Upper lobe of left lung (tissue), 6 donors: ENCODE measurements at regions not wholly inside any gene's neighbourhood (a gene's known extent, or its start where the extent isn't known, plus 50 kb on each side); places are given as distances from the start of the nearest gene placed in this dataset.

Experiments
- ATAC-seq, 2 donors: fragments of 200-7000 bp; cut with Tn5 transposase; one replicate each; pipeline ENCODE4 v1.9.1; 2022; ENCODE audit warnings: mild to moderate bottlenecking in 2 of 2, moderate library complexity in 2 of 2; ENCODE audit not compliant: low FRiP score in 2 of 2
- DNase-seq, 2 donors: peaks; one replicate each; pipeline ENCODE4 v3.0.0-alpha.2; 2019 to 2020
- H3K27ac ChIP-seq, 4 donors: fragments of 200-600 bp; sonication (generic); one replicate each; pipeline ENCODE4 v1.5.1; 2016 to 2019
- H3K27me3 ChIP-seq, 4 donors: fragments of 200-600 bp; sonication (generic); one replicate each; pipeline ENCODE4 v1.5.1; 2017 to 2019
- H3K36me3 ChIP-seq, 4 donors: fragments of 200-600 bp; sonication (generic); one replicate each; pipeline ENCODE4 v1.5.1; 2016 to 2019
- H3K4me1 ChIP-seq, 4 donors: fragments of 200-600 bp; sonication (generic); one replicate each; pipeline ENCODE4 v1.5.1; 2018 to 2019
- H3K4me3 ChIP-seq, 4 donors: fragments of 200-600 bp; sonication (generic); one replicate each; pipeline ENCODE4 v1.5.1; 2017 to 2019; ENCODE audit warnings: mild to moderate bottlenecking in 2 of 4, moderate library complexity in 1 of 4
- H3K9me3 ChIP-seq, 4 donors: fragments of 200-600 bp; sonication (generic); one replicate each; pipeline ENCODE4 v1.5.1; 2018 to 2019
- EP300 ChIP-seq, 4 donors: sonication (generic); formaldehyde crosslinking; IDR thresholded peaks; one replicate each; pipeline ENCODE4 v1.5.1; 2017; ENCODE audit warnings: antibody characterized with exemption in 4 of 4, control low read depth in 2 of 4
- POLR2A ChIP-seq, 4 donors: fragments of 450-650 bp; IDR thresholded peaks; one replicate each; pipeline ENCODE4 v1.5.1; 2016 to 2017; ENCODE audit warnings: antibody characterized with exemption in 4 of 4, mild to moderate bottlenecking in 2 of 4
- POLR2AphosphoS5 ChIP-seq, 2 donors: sonication (generic); formaldehyde crosslinking; IDR thresholded peaks; one replicate each; pipeline ENCODE4 v1.5.1; 2017; ENCODE audit warnings: antibody characterized with exemption in 2 of 2
- WGBS, 2 donors: methylation state at CpG; one replicate each; pipeline ENCODE4 v1.1.5; 2017 to 2018; 5-methylcytosine and 5-hydroxymethylcytosine counted together
- TF ChIP-seq, protein P1 (sequence below), 6 experiments: fragments of 450-650 bp in 4 of 6; fragments of 200-600 bp in 2 of 6; sonication (generic) in 2 of 6; IDR thresholded peaks; one replicate each; pipeline ENCODE4 v1.5.1; 2016 to 2019; ENCODE audit warnings: antibody characterized with exemption in 6 of 6
- donor health status: DM: no; HTN: no; CAD: no; lungs with moderate emphysema.
- donor health status: DM: no; HTN: yes; CAD: no; lungs with severe emphysema.

DNA sequence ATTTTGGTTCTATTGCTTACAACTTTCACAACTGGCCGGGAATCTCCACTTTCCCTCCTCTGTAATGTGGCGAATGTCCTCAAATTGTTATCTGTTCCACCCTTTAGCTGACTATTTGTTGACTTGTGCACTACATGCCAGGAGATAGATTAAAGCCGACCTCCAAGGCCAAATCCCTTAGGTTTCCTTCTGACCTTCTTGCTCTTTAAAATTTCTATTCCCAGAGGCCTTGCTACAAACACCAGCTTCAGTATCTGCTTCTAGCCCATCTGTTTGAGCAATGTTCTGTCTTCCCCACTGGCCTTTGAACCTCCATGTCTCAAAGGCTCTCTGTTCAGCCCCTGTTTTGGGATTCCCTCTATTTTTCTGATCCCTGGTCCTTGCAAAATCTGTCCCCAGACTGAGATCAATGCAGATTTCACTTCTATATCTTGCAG, 426.2 kb downstream of the LRATD1 start:
- Histone ChIP-seq H3K9me3 (no peaks in the 10 kb centered on the region), H3K4me1 (no peaks in the 10 kb centered on the region), H3K4me3 (no peak overlapping the region), H3K36me3 (no peaks in the 10 kb centered on the region), H3K27me3 (no peaks in the 10 kb centered on the region), H3K27ac (no peak overlapping the region)
- WGBS, 2 donors, result 55 to 83% methylated on average over 3 of the region's 3 CpGs
- DNase-seq (no peak), ATAC-seq (no peak)
- no peak for TF ChIP-seq POLR2AphosphoS5 (IDR thresholded peaks at IDR 0.05)
- no peak for TF ChIP-seq EP300 (IDR thresholded peaks at IDR 0.05)
- TF ChIP-seq, protein P1, sequence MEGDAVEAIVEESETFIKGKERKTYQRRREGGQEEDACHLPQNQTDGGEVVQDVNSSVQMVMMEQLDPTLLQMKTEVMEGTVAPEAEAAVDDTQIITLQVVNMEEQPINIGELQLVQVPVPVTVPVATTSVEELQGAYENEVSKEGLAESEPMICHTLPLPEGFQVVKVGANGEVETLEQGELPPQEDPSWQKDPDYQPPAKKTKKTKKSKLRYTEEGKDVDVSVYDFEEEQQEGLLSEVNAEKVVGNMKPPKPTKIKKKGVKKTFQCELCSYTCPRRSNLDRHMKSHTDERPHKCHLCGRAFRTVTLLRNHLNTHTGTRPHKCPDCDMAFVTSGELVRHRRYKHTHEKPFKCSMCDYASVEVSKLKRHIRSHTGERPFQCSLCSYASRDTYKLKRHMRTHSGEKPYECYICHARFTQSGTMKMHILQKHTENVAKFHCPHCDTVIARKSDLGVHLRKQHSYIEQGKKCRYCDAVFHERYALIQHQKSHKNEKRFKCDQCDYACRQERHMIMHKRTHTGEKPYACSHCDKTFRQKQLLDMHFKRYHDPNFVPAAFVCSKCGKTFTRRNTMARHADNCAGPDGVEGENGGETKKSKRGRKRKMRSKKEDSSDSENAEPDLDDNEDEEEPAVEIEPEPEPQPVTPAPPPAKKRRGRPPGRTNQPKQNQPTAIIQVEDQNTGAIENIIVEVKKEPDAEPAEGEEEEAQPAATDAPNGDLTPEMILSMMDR (IDR thresholded peaks at IDR 0.05), result no peak
- no peak for TF ChIP-seq POLR2A (IDR thresholded peaks at IDR 0.05)

DNA sequence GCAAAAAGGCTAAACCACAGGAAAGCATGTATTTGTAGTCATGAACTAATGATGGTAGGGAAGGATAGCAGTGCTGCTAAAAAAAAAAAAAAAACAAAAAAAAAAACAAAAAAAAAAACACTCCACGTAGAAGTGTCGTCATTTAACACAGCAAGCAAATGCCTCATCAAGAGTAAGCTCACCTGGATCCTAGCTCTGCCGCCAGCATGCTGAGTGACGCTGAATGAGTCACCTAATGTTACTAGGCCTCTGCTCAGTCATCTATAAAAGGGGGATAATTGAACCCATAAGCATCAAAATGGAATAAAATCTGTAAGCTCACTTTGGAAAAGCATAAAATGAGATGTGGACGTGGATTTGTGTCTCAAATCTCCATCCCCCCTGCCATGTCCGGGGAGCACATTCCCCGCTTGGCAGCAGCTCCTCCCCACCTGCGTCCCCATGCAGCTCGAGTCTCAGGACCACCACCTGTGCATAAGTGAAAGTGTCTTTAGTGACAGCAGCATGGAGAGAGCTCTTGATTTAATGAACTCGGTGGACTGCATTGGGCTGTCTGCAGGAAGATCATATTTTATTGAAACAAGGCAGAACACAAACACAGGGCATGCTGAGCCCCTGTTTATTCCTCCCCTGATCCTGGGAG, 427.5 kb downstream of the LRATD1 start:
- WGBS, 2 donors, result 75 to 87% methylated on average over 9 to 10 of the region's 10 CpGs
- TF ChIP-seq POLR2A (IDR thresholded peaks at IDR 0.05), result no peak
- no peak for TF ChIP-seq EP300 (IDR thresholded peaks at IDR 0.05)
- TF ChIP-seq, protein P1 (IDR thresholded peaks at IDR 0.05), result no peak
- TF ChIP-seq POLR2AphosphoS5 (IDR thresholded peaks at IDR 0.05), result no peak

DNA sequence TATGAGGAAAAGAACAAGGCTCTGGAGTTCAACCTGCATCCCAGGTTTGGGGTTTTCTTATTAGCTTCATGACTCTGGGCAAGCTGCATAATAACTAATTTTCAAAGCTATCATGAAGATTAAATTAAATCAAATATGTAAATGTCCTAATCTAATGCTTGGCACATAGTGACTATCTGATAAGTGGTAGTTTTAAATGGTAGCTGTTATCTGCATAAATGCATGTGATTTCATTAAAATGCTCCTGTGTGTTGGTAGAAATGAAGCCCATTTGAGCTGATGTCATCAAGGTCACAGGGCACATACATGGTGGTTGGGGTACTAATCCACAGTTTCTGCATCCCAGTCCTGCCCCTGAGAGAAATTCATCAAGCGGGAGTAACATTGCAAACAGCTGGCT, 428.8 kb downstream of the LRATD1 start:
- TF ChIP-seq POLR2AphosphoS5 (IDR thresholded peaks at IDR 0.05) (no peak), POLR2A (IDR thresholded peaks at IDR 0.05) (no peak), EP300 (IDR thresholded peaks at IDR 0.05) (no peak)
- TF ChIP-seq, protein P1 (IDR thresholded peaks at IDR 0.05), result no peak
- Histone ChIP-seq H3K27me3 (no peaks in the 10 kb centered on the region), H3K36me3 (no peaks in the 10 kb centered on the region), H3K27ac (no peak overlapping the region), H3K9me3 (peaks cover 0 to 6% (median 0%) of the 10 kb centered on the region in 4 donors), H3K4me1 (no peaks in the 10 kb centered on the region), H3K4me3 (no peak overlapping the region)
- 100% methylated on average over 1 of the region's 1 CpG for WGBS, 2 donors
- ATAC-seq (no peak), DNase-seq (no peak)

More for the DNA sequence above, 427.5 kb downstream of the LRATD1 start:
- H3K27me3 ChIP-seq, result no peaks in the 10 kb centered on the region
- H3K36me3 ChIP-seq, result no peaks in the 10 kb centered on the region
- H3K27ac ChIP-seq, result no peak overlapping the region
- DNase-seq (no peak), ATAC-seq (no peak)
- H3K4me1 ChIP-seq, result no peaks in the 10 kb centered on the region
- no peaks in the 10 kb centered on the region for H3K9me3 ChIP-seq
- no peak overlapping the region for H3K4me3 ChIP-seq

DNA sequence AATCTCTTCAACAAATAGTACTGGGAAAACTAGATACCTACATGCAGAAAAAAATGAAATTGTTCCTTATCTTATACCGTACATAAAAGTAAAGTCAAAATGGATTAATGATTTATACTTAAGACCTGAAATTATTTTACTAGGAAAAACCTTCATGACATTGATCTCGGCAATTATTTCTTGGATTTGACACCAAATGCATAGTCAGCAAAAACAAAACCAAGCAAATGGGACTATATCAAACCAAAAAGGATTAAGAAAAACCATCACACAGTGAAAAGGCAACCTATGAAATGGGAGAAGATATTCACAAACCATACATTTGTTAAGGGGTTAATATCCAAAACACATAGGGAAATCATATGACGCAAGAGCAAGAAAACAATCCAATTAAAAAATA, 433.6 kb downstream of the LRATD1 start:
- Histone ChIP-seq H3K27me3 (no peaks in the 10 kb centered on the region), H3K36me3 (no peaks in the 10 kb centered on the region), H3K27ac (no peak overlapping the region), H3K9me3 (peaks cover 0 to 6% (median 0%) of the 10 kb centered on the region in 4 donors), H3K4me3 (no peak overlapping the region), H3K4me1 (no peaks in the 10 kb centered on the region)
- 85 to 92% methylated on average over 3 of the region's 3 CpGs for WGBS, 2 donors
- no peak for ATAC-seq
- TF ChIP-seq, protein P1 (IDR thresholded peaks at IDR 0.05), result no peak
- TF ChIP-seq POLR2A (IDR thresholded peaks at IDR 0.05) (no peak), POLR2AphosphoS5 (IDR thresholded peaks at IDR 0.05) (no peak), EP300 (IDR thresholded peaks at IDR 0.05) (no peak)
- no peak for DNase-seq

DNA sequence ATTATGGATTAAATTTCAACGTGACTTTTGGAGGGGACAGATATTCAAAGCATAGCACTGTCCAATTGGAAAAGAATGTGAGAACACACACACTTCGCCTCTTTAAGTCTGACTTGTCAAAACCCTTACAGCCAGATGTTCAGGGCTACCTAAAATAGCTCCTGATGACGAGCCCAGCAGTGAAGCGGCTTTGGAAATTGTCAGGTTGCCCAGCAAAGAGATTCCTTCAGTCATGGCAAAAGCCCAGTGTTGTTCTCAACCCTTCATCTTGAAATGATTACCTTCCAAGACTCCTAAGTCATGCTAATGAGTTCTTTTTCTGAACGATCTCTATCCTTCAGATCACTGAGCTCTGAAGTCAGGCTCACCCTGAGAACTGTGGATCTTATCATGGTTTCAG, 436.6 kb downstream of the LRATD1 start:
- Histone ChIP-seq H3K4me3 (no peak overlapping the region), H3K36me3 (no peaks in the 10 kb centered on the region), H3K27ac (no peak overlapping the region), H3K9me3 (peaks cover 0 to 6% (median 0%) of the 10 kb centered on the region in 4 donors), H3K4me1 (no peaks in the 10 kb centered on the region), H3K27me3 (no peaks in the 10 kb centered on the region)
- no peak for TF ChIP-seq EP300 (IDR thresholded peaks at IDR 0.05)
- TF ChIP-seq, protein P1 (IDR thresholded peaks at IDR 0.05), result no peak
- TF ChIP-seq POLR2A (IDR thresholded peaks at IDR 0.05), result no peak
- no peak for TF ChIP-seq POLR2AphosphoS5 (IDR thresholded peaks at IDR 0.05)
- ATAC-seq, result peak in 1 of 2 donors; percentile 36
- 69 to 71% methylated on average over 5 of the region's 5 CpGs for WGBS, 2 donors
- DNase-seq, result no peak
